GM23248 (cell line): ENCODE measurements at regions not wholly inside any gene's neighbourhood (a gene's known extent, or its start where the extent isn't known, plus 50 kb on each side); places are given as distances from the start of the nearest gene placed in this dataset.

Experiments used
- EZH2 ChIP-seq: fragments of 200-600 bp; sonication (generic); IDR thresholded peaks from 2 replicates; pipeline ENCODE4 v1.6.1; 2018; ENCODE audit warnings: antibody characterized with exemption, mild to moderate bottlenecking; ENCODE audit not compliant: insufficient read depth, poor library complexity, severe bottlenecking
- EZH2phosphoT487 ChIP-seq: fragments of 200-600 bp; sonication (generic); IDR thresholded peaks from 2 replicates; pipeline ENCODE4 v1.6.1; 2018; ENCODE audit warnings: antibody characterized with exemption, moderate library complexity, mild to moderate bottlenecking, low read depth; ENCODE audit not compliant: insufficient read depth

DNA sequence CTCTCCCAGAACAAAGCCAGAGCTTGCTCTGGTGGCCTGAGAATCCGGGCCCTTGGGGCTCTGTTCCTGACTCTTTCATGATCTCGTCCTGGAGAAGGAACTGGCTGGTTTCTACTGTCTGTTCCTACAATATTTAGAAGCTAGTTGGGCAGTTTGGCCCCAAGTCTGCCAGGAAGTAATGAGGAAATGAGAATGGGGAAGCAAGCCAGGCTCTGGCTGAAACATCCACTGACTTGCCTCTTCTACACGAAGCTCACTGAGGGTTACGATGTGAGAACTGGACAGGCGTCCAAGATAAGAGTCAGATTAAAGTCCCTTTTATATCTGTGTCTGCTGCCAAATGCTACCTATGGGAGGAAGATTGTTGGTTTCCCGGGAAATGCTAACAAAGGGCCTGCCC lies 110.0 kb upstream of the KIRREL3 start:
- TF ChIP-seq EZH2phosphoT487 (no peak), EZH2 (no peak)
